HCT116 (cell line): ENCODE measurements at regions not wholly inside any gene's neighbourhood (a gene's known extent, or its start where the extent isn't known, plus 50 kb on each side); places are given as distances from the start of the nearest gene placed in this dataset.

Source experiments
- ATAC-seq: fragments of 200-7000 bp; cut with Tn5 transposase; 2 replicates; pipeline ENCODE4 v1.9.1; 2020; ENCODE audit warnings: mild to moderate bottlenecking, moderate library complexity
- BruUV-seq: library from RNA; stranded (reverse); fragments of 400-500 nt; replicated peaks from 2 replicates; lab custom pipeline; 2021; lab: Mats Ljungman, UMichigan
- CTCF ChIA-PET: fragments of 300-600 bp; sonication (Branson Sonifier 250); formaldehyde crosslinking; loops from one replicate; lab custom pipeline; 2021; ENCODE audit warnings: antibody characterized with exemption; lab: Charles Lee
- POLR2A ChIA-PET: fragments of 300-600, 350-600 bp; sonication (Branson Sonifier 250); formaldehyde crosslinking; loops from one replicate; lab custom pipeline; 2021; ENCODE audit warnings: antibody characterized with exemption; lab: Charles Lee
- RAD21 ChIA-PET, 2 experiments: fragments of 300-600 bp; sonication (Branson Sonifier 250); formaldehyde crosslinking; loops; one replicate each; lab custom pipeline; 2023; ENCODE audit warnings: low total read pairs in 2 of 2; ENCODE audit not compliant: uncharacterized antibody in 2 of 2, unreplicated experiment in 2 of 2, low non-redundant PET in 1 of 2; lab: Charles Lee
- DNase-seq: peaks from one replicate; pipeline ENCODE4 v3.0.0-alpha.2; 2010; ENCODE audit warnings: low read depth, low spot score
- H2AFZ ChIP-seq: fragments of 200-600 bp; shearing (Covaris generic), sonication (generic); 2 replicates; pipeline ENCODE4 v1.6.1; 2017; ENCODE audit warnings: low read depth, mixed run types, mixed read lengths, antibody characterized with exemption, low read length; ENCODE audit not compliant: poor library complexity, severe bottlenecking
- H3K27ac ChIP-seq: 2 replicates; pipeline ENCODE4 v1.5.1; 2012; ENCODE audit warnings: low read depth, low read length
- H3K27me3 ChIP-seq: fragments of 200-600 bp; sonication (generic); 2 replicates; pipeline ENCODE4 v1.6.1; 2016; ENCODE audit warnings: mixed run types, low read length, mixed read lengths; ENCODE audit not compliant: insufficient read depth
- H3K36me3 ChIP-seq, 2 experiments: fragments of 200-500 bp in 1 of 2; fragments of 200-600 bp in 1 of 2; sonication (Bioruptor generic) in 1 of 2; sonication (generic) in 1 of 2; 2 replicates each; pipeline versions ENCODE4 v1.5.1 to v1.6.1; 2014 to 2016; ENCODE audit warnings: low read length in 2 of 2, inconsistent platforms in 1 of 2, mixed read lengths in 1 of 2, mixed run types in 1 of 2; ENCODE audit not compliant: insufficient read depth in 2 of 2, control insufficient read depth in 1 of 2
- H3K4me1 ChIP-seq, 2 experiments: fragments of 200-600 bp in 1 of 2; sonication (generic) in 1 of 2; 2 replicates each; pipeline versions ENCODE4 v1.5.1 to v1.6.1; 2012 to 2017; ENCODE audit warnings: low read length in 2 of 2, inconsistent platforms in 1 of 2, mild to moderate bottlenecking in 1 of 2, mixed read lengths in 1 of 2, mixed run types in 1 of 2, moderate library complexity in 1 of 2; ENCODE audit not compliant: insufficient read depth in 2 of 2, control insufficient read depth in 1 of 2
- H3K4me2 ChIP-seq: fragments of 200-600 bp; sonication (generic); 2 replicates; pipeline ENCODE4 v1.6.1; 2017; ENCODE audit warnings: mixed run types, low read length, mixed read lengths
- H3K4me3 ChIP-seq, 2 experiments: fragments of 200-600 bp in 1 of 2; sonication (generic) in 1 of 2; replicated peaks in 1 of 2; 2 replicates each; pipeline ENCODE4 v1.5.1; 2011 to 2016; ENCODE audit warnings: low read length in 2 of 2, control low read depth in 1 of 2, low read depth in 1 of 2, mild to moderate bottlenecking in 1 of 2, mixed read lengths in 1 of 2, mixed run types in 1 of 2
- H3K79me2 ChIP-seq: fragments of 200-600 bp; sonication (generic); 2 replicates; pipeline ENCODE4 v1.6.1; 2017; ENCODE audit warnings: mild to moderate bottlenecking, mixed run types, low read length, moderate library complexity, mixed read lengths; ENCODE audit not compliant: insufficient read depth
- H3K9ac ChIP-seq: fragments of 200-600 bp; sonication (generic); 2 replicates; pipeline ENCODE4 v1.6.1; 2016; ENCODE audit warnings: low read length, mixed read lengths
- H3K9me2 ChIP-seq: fragments of 200-600 bp; sonication (generic), shearing (Covaris generic); 2 replicates; pipeline ENCODE4 v1.6.1; 2017; ENCODE audit warnings: mixed run types, mild to moderate bottlenecking, moderate library complexity; ENCODE audit not compliant: insufficient read depth
- H3K9me3 ChIP-seq, 2 experiments: fragments of 200-500 bp in 1 of 2; fragments of 200-600 bp in 1 of 2; sonication (Bioruptor generic) in 1 of 2; sonication (generic) in 1 of 2; 2 replicates each; pipeline ENCODE4 v1.6.1; 2014 to 2017; ENCODE audit warnings: low read length in 2 of 2, mixed read lengths in 2 of 2, inconsistent platforms in 1 of 2, low read depth in 1 of 2, mild to moderate bottlenecking in 1 of 2, mixed run types in 1 of 2, moderate library complexity in 1 of 2; ENCODE audit not compliant: control insufficient read depth in 1 of 2, insufficient read depth in 1 of 2
- H4K20me1 ChIP-seq: fragments of 200-600 bp; sonication (generic), shearing (Covaris generic); 2 replicates; pipeline ENCODE4 v1.6.1; 2017; ENCODE audit warnings: mixed run types, mild to moderate bottlenecking, moderate library complexity; ENCODE audit not compliant: insufficient read depth
- CBX3 ChIP-seq: IDR thresholded peaks from 2 replicates; pipeline ENCODE4 v1.6.1; 2012; ENCODE audit warnings: low read depth
- CEBPB ChIP-seq: IDR thresholded peaks from 2 replicates; pipeline ENCODE4 v1.6.1; 2012; ENCODE audit warnings: low read depth
- CTCF ChIP-seq, 3 experiments: fragments of 200-600 bp in 1 of 3; sonication (generic) in 1 of 3; IDR thresholded peaks in 2 of 3; conservative IDR thresholded peaks in 1 of 3; 2 replicates each; pipeline ENCODE4 v1.5.1; 2012 to 2017; ENCODE audit warnings: low read depth in 2 of 3, low read length in 2 of 3, antibody characterized with exemption in 1 of 3, borderline replicate concordance in 1 of 3, control low read depth in 1 of 3, mild to moderate bottlenecking in 1 of 3, mixed read lengths in 1 of 3, mixed run types in 1 of 3, moderate library complexity in 1 of 3; ENCODE audit not compliant: insufficient read depth in 1 of 3
- ELF1 ChIP-seq: IDR thresholded peaks from 2 replicates; pipeline ENCODE4 v1.6.1; 2012; ENCODE audit warnings: low read depth, borderline replicate concordance
- EZH2 ChIP-seq: fragments of 200-600 bp; sonication (generic); IDR thresholded peaks from 2 replicates; pipeline ENCODE4 v1.6.1; 2017; ENCODE audit warnings: antibody characterized with exemption, mixed run types
- EZH2phosphoT487 ChIP-seq: fragments of 200-600 bp; IDR thresholded peaks from 2 replicates; pipeline ENCODE4 v1.6.1; 2018; ENCODE audit warnings: antibody characterized with exemption, borderline replicate concordance
- FOSL1 ChIP-seq: IDR thresholded peaks from 2 replicates; pipeline ENCODE4 v1.6.1; 2012; ENCODE audit warnings: low read depth
- POLR2A ChIP-seq: IDR thresholded peaks from 2 replicates; pipeline ENCODE4 v1.7.0; 2011; ENCODE audit warnings: borderline replicate concordance; ENCODE audit not compliant: insufficient read depth, insufficient read length; ENCODE audit errors: extremely low read depth
- RAD21 ChIP-seq: IDR thresholded peaks from 2 replicates; pipeline ENCODE4 v1.6.1; 2012; ENCODE audit warnings: low read depth, mild to moderate bottlenecking
- SIN3A ChIP-seq: IDR thresholded peaks from 2 replicates; pipeline ENCODE4 v1.6.1; 2012; ENCODE audit warnings: low read depth
- SRF ChIP-seq: IDR thresholded peaks from 2 replicates; pipeline ENCODE4 v1.6.1; 2012; ENCODE audit warnings: low read depth
- TCF7L2 ChIP-seq: IDR thresholded peaks from 2 replicates; pipeline ENCODE4 v1.7.0; 2011; ENCODE audit warnings: borderline replicate concordance, inconsistent platforms; ENCODE audit not compliant: insufficient read depth, insufficient read length; ENCODE audit errors: extremely low read depth
- YY1 ChIP-seq: IDR thresholded peaks from 2 replicates; pipeline ENCODE4 v1.6.1; 2011; ENCODE audit warnings: low read length, low read depth, moderate library complexity, mild to moderate bottlenecking; ENCODE audit not compliant: insufficient replicate concordance; ENCODE audit errors: extremely low read depth
- ZBTB33 ChIP-seq: IDR thresholded peaks from 2 replicates; pipeline ENCODE4 v1.6.1; 2011; ENCODE audit warnings: mild to moderate bottlenecking, low read length, moderate library complexity; ENCODE audit not compliant: insufficient replicate concordance; ENCODE audit errors: extremely low read depth
- ZFX ChIP-seq: fragments of 450-650 bp; IDR thresholded peaks from 2 replicates; pipeline ENCODE4 v1.6.1; 2017
- intact Hi-C: fragments of 100-400 bp; cut with micrococcal nuclease; formaldehyde crosslinking; loops from 2 replicates; pipeline ENCODE4 v1.10.0; 2022
- TF ChIP-seq, protein P1 (sequence below): IDR thresholded peaks from 2 replicates; pipeline ENCODE4 v1.6.1; 2012

GRCh38 chr14:61140271-61140670, 140.9 kb downstream of the TMEM30B start:
- RAD21 ChIA-PET: no interaction called here
- peaks cover 0 to 11% of the 10 kb centered on the region in 2 experiments; a peak in 1 of 4 replicates for H3K4me1 ChIP-seq
- no TSS peak for BruUV-seq

More at GRCh38 chr14:61140271-61140670, 140.9 kb downstream of the TMEM30B start:
- ATAC-seq (no peak), DNase-seq (no peak)
- H4K20me1 ChIP-seq: no peaks in the 10 kb centered on the region
- no peaks in the 10 kb centered on the region for H3K36me3 ChIP-seq
- intact Hi-C loops: no loop called here
- H2AFZ ChIP-seq: no peak overlapping the region
- H3K4me2 ChIP-seq: no peak overlapping the region
- H3K79me2 ChIP-seq: no peaks in the 10 kb centered on the region
- H3K9me3 ChIP-seq: peaks cover 0 to 16% of the 10 kb centered on the region in 2 experiments; a peak in 1 of 4 replicates
- H3K9me2 ChIP-seq: no peaks in the 10 kb centered on the region
- H3K27ac ChIP-seq: no peak overlapping the region
- no peaks in the 10 kb centered on the region for H3K27me3 ChIP-seq
- no peak overlapping the region for H3K9ac ChIP-seq
- H3K4me3 ChIP-seq: no peak overlapping the region
- no peak for TF ChIP-seq CEBPB
- TF ChIP-seq POLR2A: no peak
- TF ChIP-seq SIN3A: no peak
- TF ChIP-seq FOSL1: no peak
- TF ChIP-seq ELF1: no peak
- TF ChIP-seq EZH2: no peak
- no peak for TF ChIP-seq YY1
- no peak for TF ChIP-seq CBX3
- no peak for TF ChIP-seq CTCF (IDR thresholded peaks at IDR 0.05 in 2 of 3, conservative IDR thresholded peaks at IDR 0.05 in 1 of 3; ENCODE audit: borderline replicate concordance in 1 of 3, insufficient read depth in 1 of 3, low read depth in 2 of 3, low read length in 2 of 3)
- no peak for TF ChIP-seq SRF
- no peak for TF ChIP-seq EZH2phosphoT487
- TF ChIP-seq ZFX: no peak; the same call in 1 of the 2 replicates
- TF ChIP-seq, protein P1, sequence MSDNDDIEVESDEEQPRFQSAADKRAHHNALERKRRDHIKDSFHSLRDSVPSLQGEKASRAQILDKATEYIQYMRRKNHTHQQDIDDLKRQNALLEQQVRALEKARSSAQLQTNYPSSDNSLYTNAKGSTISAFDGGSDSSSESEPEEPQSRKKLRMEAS: no peak
- TF ChIP-seq ZBTB33: no peak
- TF ChIP-seq RAD21: no peak
- TF ChIP-seq TCF7L2: no peak
- POLR2A ChIA-PET: no interaction called here
- CTCF ChIA-PET: no interaction called here
